ENCODE measurements at regions not wholly inside any gene's neighbourhood (a gene's known extent, or its start where the extent isn't known, plus 50 kb on each side); places are given as distances from the start of the nearest gene placed in this dataset.

DNA sequence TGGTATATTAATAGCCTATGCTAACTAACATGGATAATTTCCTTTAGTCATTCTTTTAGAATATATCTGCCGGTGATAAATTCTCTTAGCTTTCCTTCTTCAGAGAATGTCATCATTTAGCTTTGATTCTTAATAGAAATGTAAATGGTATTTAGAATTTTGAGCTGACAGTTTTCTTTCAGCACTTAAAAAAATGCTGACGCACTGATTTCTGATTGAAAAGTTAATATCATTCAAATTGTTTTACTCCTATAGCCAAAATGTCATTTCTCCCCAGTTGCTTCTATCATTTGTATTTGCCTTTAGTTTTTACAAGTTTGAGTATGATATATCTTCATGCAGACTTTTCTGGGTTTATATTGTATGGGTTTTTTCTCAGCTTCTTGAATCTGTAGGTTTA, 668.0 kb downstream of the LTN1 start:
- no peaks in the 10 kb centered on the region for H3K27me3 ChIP-seq
- H3K4me1 ChIP-seq = no peaks in the 10 kb centered on the region
- no peaks in the 10 kb centered on the region for H3K36me3 ChIP-seq
- no peak overlapping the region for H3K27ac ChIP-seq
- ATAC-seq (ENCODE audit: low FRiP score in 2 of 2) = no peak
- no peak overlapping the region for H3K4me3 ChIP-seq
- TF ChIP-seq POLR2A (IDR thresholded peaks at IDR 0.05) (no peak), EP300 (IDR thresholded peaks at IDR 0.05) (no peak), POLR2AphosphoS5 (IDR thresholded peaks at IDR 0.05) (no peak), CTCF (IDR thresholded peaks at IDR 0.05) (no peak)
- 94 to 96% methylated on average over 2 of the region's 2 CpGs for WGBS, 2 donors
- no peak for DNase-seq
- H3K9me3 ChIP-seq = no peaks in the 10 kb centered on the region

DNA sequence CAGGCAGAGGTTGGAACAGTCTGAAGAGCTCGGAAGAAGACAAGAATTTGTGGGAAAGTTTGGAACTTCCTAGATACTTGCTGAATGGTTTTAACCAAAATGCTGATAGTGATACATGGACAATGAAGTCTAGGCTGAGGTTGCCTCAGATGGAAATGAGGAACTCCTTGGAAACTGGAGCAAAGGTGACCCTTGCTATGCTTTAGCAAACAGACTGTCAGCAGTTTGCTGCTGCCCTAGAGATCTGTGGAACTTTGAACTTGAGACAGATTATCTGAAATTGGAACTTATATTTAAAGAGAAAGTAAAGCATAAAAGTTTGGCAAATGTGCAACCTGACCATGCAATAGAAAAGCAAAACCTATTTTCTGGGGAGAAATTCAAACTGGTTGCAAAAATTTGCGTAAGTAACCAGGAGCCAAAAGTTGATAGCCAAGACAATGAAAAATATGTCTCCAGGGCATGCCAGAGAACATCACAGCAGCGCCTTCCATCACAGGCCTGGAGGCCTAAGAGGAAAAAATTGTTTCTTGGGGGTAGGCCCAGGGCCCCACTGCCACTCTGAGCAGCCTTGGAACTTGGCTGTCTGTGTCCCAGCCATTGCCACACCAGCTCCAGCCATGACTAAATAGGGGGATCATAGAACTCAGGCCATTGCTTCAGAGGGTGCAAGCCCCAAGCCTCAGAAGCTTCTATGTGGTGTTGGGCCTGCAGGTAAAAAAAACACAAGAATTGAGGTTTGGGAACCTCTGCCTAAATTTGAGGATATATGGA, 675.3 kb downstream of the LTN1 start:
- Histone ChIP-seq H3K4me1 (no peaks in the 10 kb centered on the region), H3K4me3 (no peak overlapping the region), H3K36me3 (no peaks in the 10 kb centered on the region), H3K9me3 (peaks cover 0 to 10% (median 0%) of the 10 kb centered on the region in 4 donors), H3K27me3 (no peaks in the 10 kb centered on the region), H3K27ac (no peak overlapping the region)
- no peak for TF ChIP-seq POLR2AphosphoS5 (IDR thresholded peaks at IDR 0.05)
- no peak for TF ChIP-seq CTCF (IDR thresholded peaks at IDR 0.05)
- no peak for TF ChIP-seq POLR2A (IDR thresholded peaks at IDR 0.05)
- no peak for TF ChIP-seq EP300 (IDR thresholded peaks at IDR 0.05)
- WGBS, 2 donors = 78 to 90% methylated on average over 3 of the region's 3 CpGs
- DNase-seq (no peak), ATAC-seq (ENCODE audit: low FRiP score in 2 of 2) (peak in 1 of 2 donors; percentile 42)

DNA sequence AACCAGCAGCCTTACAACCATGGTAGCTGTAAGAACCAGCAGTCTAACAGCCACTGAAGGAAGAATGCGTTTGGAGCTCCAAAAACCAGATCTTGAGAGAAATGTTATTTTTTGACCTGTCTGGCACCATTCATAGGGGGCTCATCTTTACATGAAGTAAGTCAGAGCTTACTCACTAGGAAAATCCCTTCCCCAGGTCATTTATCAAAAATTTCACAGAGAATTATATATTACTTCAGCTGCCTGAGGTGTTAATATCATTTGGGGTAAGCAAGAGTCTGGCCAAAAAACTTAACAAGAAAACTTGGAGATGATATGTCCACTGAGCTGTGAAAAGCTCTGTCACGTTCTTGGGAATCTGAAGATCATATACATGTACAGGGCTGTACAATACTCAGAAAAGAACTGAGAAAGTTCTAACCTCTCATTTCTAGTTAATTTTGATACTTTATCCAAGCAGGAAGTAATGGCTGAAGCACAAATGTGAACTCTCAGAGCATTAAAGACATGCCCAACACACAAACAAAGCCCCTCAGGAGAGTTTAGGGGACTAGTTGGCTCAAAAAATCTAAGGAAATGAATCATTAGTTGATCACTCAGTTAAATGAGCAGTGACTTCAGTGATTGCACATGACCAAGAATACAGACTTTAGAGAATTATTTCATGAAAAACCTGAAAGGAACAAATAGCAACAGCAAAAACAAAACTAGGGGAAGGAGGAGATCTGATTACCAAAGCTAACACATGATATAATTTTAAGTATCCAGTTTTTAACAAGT, 681.1 kb downstream of the LTN1 start:
- DNase-seq = no peak
- 87 to 94% methylated on average over 2 of the region's 2 CpGs for WGBS, 2 donors
- H3K27ac ChIP-seq = no peak overlapping the region
- no peaks in the 10 kb centered on the region for H3K4me1 ChIP-seq
- H3K36me3 ChIP-seq = no peaks in the 10 kb centered on the region
- TF ChIP-seq CTCF (IDR thresholded peaks at IDR 0.05) (no peak), POLR2A (IDR thresholded peaks at IDR 0.05) (no peak), EP300 (IDR thresholded peaks at IDR 0.05) (no peak), POLR2AphosphoS5 (IDR thresholded peaks at IDR 0.05) (no peak)
- H3K27me3 ChIP-seq = no peaks in the 10 kb centered on the region
- H3K4me3 ChIP-seq = no peak overlapping the region
- peaks cover 0 to 11% (median 0%) of the 10 kb centered on the region in 4 donors for H3K9me3 ChIP-seq
- ATAC-seq (ENCODE audit: low FRiP score in 2 of 2) = no peak

GRCh38 chr21:28310711-28311110, 682.0 kb downstream of the LTN1 start:
- DNase-seq (no peak), ATAC-seq (ENCODE audit: low FRiP score in 2 of 2) (no peak)
- TF ChIP-seq POLR2A (IDR thresholded peaks at IDR 0.05) (no peak), CTCF (IDR thresholded peaks at IDR 0.05) (no peak), POLR2AphosphoS5 (IDR thresholded peaks at IDR 0.05) (no peak), EP300 (IDR thresholded peaks at IDR 0.05) (no peak)
- H3K36me3 ChIP-seq = no peaks in the 10 kb centered on the region
- H3K4me1 ChIP-seq = no peaks in the 10 kb centered on the region
- no peaks in the 10 kb centered on the region for H3K27me3 ChIP-seq
- no peak overlapping the region for H3K4me3 ChIP-seq
- H3K27ac ChIP-seq = no peak overlapping the region
- peaks cover 0 to 11% (median 0%) of the 10 kb centered on the region in 4 donors for H3K9me3 ChIP-seq
